Common myeloid progenitor, CD34-positive (primary cell): ENCODE measurements at regions not wholly inside any gene's neighbourhood (a gene's known extent, or its start where the extent isn't known, plus 50 kb on each side); places are given as distances from the start of the nearest gene placed in this dataset.

Source experiments
- CTCF ChIA-PET: fragments of 350-600 bp; sonication (Branson Sonifier 250); formaldehyde crosslinking; loops from one replicate; lab custom pipeline; 2021; ENCODE audit warnings: antibody characterized with exemption; lab: Charles Lee
- POLR2A ChIA-PET: fragments of 350-600 bp; sonication (Branson Sonifier 250); formaldehyde crosslinking; loops from one replicate; lab custom pipeline; 2021; ENCODE audit warnings: antibody characterized with exemption; lab: Charles Lee
- DNase-seq, 3 donors: peaks; one replicate each; pipeline versions ENCODE4 v3.0.0 to v3.0.0-alpha.2; 2013
- H3K27ac ChIP-seq, 2 experiments: 1 replicate in 1 of 2; 2 replicates in 1 of 2; pipeline ENCODE4 v1.7.0; 2013; ENCODE audit warnings: inconsistent platforms in 2 of 2, low read length in 2 of 2, mild to moderate bottlenecking in 2 of 2, low read depth in 1 of 2, moderate library complexity in 1 of 2; ENCODE audit not compliant: severe bottlenecking in 2 of 2, insufficient read depth in 1 of 2, poor library complexity in 1 of 2
- H3K27me3 ChIP-seq, 5 experiments: replicated peaks in 2 of 5; 1 replicate in 3 of 5; 2 replicates in 2 of 5; pipeline versions ENCODE4 v1.6.1 to v1.7.0; 2013; ENCODE audit warnings: low read length in 4 of 5, mild to moderate bottlenecking in 2 of 5, moderate library complexity in 2 of 5, inconsistent platforms in 1 of 5; ENCODE audit not compliant: insufficient read depth in 5 of 5, control insufficient read depth in 4 of 5
- H3K36me3 ChIP-seq, 4 experiments: 1 replicate in 2 of 4; 2 replicates in 2 of 4; pipeline versions ENCODE4 v1.6.1 to v1.7.0; 2013; ENCODE audit warnings: low read length in 3 of 4, control low read depth in 1 of 4, mild to moderate bottlenecking in 1 of 4; ENCODE audit not compliant: control insufficient read depth in 4 of 4, insufficient read depth in 4 of 4
- H3K4me1 ChIP-seq, 4 experiments: 1 replicate in 3 of 4; 2 replicates in 1 of 4; pipeline versions ENCODE4 v1.6.1 to v1.7.1; 2013; ENCODE audit warnings: low read length in 3 of 4, mild to moderate bottlenecking in 3 of 4, control low read depth in 1 of 4, inconsistent platforms in 1 of 4, moderate library complexity in 1 of 4; ENCODE audit not compliant: control insufficient read depth in 4 of 4, insufficient read depth in 4 of 4; ENCODE audit errors: control extremely low read depth in 1 of 4
- H3K4me3 ChIP-seq, 7 experiments: 1 replicate in 4 of 7; 2 replicates in 3 of 7; pipeline versions ENCODE4 v1.5.1 to v1.7.0; 2013; ENCODE audit warnings: mild to moderate bottlenecking in 7 of 7, low read length in 6 of 7, moderate library complexity in 6 of 7, inconsistent platforms in 2 of 7, low read depth in 2 of 7, control low read depth in 1 of 7; ENCODE audit not compliant: insufficient read depth in 4 of 7, control insufficient read depth in 1 of 7; ENCODE audit errors: extremely low read depth in 1 of 7
- H3K9me3 ChIP-seq, 5 experiments: 1 replicate in 4 of 5; 2 replicates in 1 of 5; pipeline versions ENCODE4 v1.6.1 to v1.7.1; 2013; ENCODE audit warnings: low read length in 4 of 5, mild to moderate bottlenecking in 2 of 5, inconsistent platforms in 1 of 5, low read depth in 1 of 5, moderate library complexity in 1 of 5; ENCODE audit not compliant: control insufficient read depth in 4 of 5, insufficient read depth in 2 of 5; ENCODE audit errors: control extremely low read depth in 1 of 5
- WGBS: methylation state at CpG from one replicate; pipeline ENCODE4 v1.1.5; 2013; ENCODE audit not compliant: insufficient coverage; 5-methylcytosine and 5-hydroxymethylcytosine counted together

- 75% methylated on average over 7 of the region's 8 CpGs for WGBS
- POLR2A ChIA-PET: no interaction called here
Observed at GRCh38 chr5:167985373-167985772, 306.1 kb upstream of the WWC1 start.

GRCh38 chr5:167987490-167988280 is 303.8 kb upstream of the WWC1 start:
- no peak overlapping the region for H3K27ac ChIP-seq
- H3K9me3 ChIP-seq: no peaks in the 10 kb centered on the region
- no peak overlapping the region for H3K4me3 ChIP-seq
- DNase-seq: no peak
- ChIA-PET POLR2A (no interaction called here), CTCF (no interaction called here)
- no peaks in the 10 kb centered on the region for H3K36me3 ChIP-seq
- H3K4me1 ChIP-seq: no peaks in the 10 kb centered on the region
- peaks cover 0 to 2% (median 0%) of the 10 kb centered on the region in 5 experiments for H3K27me3 ChIP-seq
- WGBS: 89% methylated on average over 9 of the region's 12 CpGs

More at GRCh38 chr5:167985373-167985772, 306.1 kb upstream of the WWC1 start:
- peaks cover 0 to 3% (median 0%) of the 10 kb centered on the region in 5 experiments for H3K9me3 ChIP-seq
- H3K4me1 ChIP-seq: no peaks in the 10 kb centered on the region
- DNase-seq: no peak
- H3K27ac ChIP-seq: no peak overlapping the region
- no peak overlapping the region for H3K4me3 ChIP-seq
- no peaks in the 10 kb centered on the region for H3K36me3 ChIP-seq
- H3K27me3 ChIP-seq: peaks cover 0 to 2% (median 0%) of the 10 kb centered on the region in 5 experiments
- CTCF ChIA-PET: interaction anchor here (0.6 kb wide), 1 partner anchor 17 kb away, joined by 3 read pairs; no protein-coding TSS in a partner anchor

- ChIA-PET POLR2A (no interaction called here), CTCF (interaction anchor here (1.7 kb wide), 1 partner anchor 266 kb away, joined by 3 read pairs; no protein-coding TSS in a partner anchor)
- H3K27me3 ChIP-seq: peaks cover 0 to 2% (median 0%) of the 10 kb centered on the region in 5 experiments
- no peak for DNase-seq
- H3K4me1 ChIP-seq: no peaks in the 10 kb centered on the region
- no peaks in the 10 kb centered on the region for H3K9me3 ChIP-seq
- no peaks in the 10 kb centered on the region for H3K36me3 ChIP-seq
- WGBS: 90% methylated on average over 10 of the region's 11 CpGs
- H3K4me3 ChIP-seq: no peak overlapping the region
- H3K27ac ChIP-seq: no peak overlapping the region
Observed at GRCh38 chr5:167992868-167993267, 298.6 kb upstream of the WWC1 start.

DNA sequence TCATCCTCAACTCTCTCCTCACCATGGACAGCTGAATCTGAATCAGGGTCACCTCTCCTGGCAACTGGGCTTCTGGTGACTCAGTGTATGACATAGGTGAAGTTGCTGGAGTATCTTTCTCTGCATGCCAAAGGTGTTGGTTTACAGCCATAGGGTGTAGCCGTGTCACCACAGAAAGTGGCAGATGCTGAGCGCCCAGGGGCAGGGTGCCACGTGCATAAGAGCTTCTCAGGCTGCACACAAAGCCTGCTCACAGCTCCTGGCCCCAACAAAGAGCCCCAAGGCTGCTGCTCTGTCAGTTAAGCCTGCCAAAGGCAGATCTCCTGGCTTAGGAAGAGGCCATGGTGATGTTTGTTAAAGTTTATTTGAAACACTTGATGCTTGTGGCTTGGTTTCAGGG is 297.7 kb upstream of the WWC1 start:
- 96% methylated on average over 3 of the region's 3 CpGs for WGBS
- Histone ChIP-seq H3K4me3 (no peak overlapping the region), H3K27ac (no peak overlapping the region), H3K4me1 (no peaks in the 10 kb centered on the region), H3K36me3 (no peaks in the 10 kb centered on the region), H3K27me3 (peaks cover 0 to 2% (median 0%) of the 10 kb centered on the region in 5 experiments), H3K9me3 (no peaks in the 10 kb centered on the region)
- DNase-seq: no peak
- ChIA-PET POLR2A (no interaction called here), CTCF (interaction anchor here (0.5 to 1.7 kb wide), 3 partner anchors 12 to 267 kb away, joined by 3 to 5 read pairs (median 3); no protein-coding TSS in a partner anchor)

DNA sequence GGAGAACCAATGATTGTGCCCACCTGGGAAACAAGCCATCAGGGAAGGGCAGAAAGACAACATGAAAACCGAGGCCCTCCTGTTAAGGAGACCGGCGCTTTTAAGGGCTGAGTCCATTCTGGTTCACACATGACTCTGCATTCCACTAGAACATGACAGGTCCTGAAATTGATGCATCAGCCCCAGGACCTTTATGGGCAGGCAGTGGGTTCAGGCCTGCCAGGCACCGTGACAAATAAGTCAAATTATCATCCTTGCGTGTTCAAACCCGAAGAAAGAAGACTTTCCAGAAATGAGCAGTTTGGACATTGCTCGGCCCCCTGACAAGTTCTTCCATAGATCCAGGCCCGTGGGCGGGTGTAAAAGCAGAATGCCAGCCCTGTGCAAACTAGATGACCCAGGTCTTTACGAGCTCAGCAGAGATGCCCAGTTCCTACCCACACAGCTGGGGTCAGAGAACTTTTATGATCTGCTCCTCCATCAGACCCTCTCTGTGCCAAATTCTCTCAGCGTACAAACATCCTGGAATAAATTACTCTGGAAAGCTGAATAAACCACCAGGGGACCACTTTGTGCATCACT is 295.5 kb upstream of the WWC1 start:
- peaks cover 0 to 3% (median 0%) of the 10 kb centered on the region in 5 experiments for H3K27me3 ChIP-seq
- no peak for DNase-seq
- ChIA-PET POLR2A (no interaction called here), CTCF (interaction anchor here (1.0 kb wide), 1 partner anchor 32 kb away, joined by 4 read pairs; no protein-coding TSS in a partner anchor)
- WGBS: 100% methylated on average over 11 of the region's 11 CpGs
- H3K27ac ChIP-seq: no peak overlapping the region
- no peak overlapping the region for H3K4me3 ChIP-seq
- no peaks in the 10 kb centered on the region for H3K4me1 ChIP-seq
- H3K36me3 ChIP-seq: no peaks in the 10 kb centered on the region
- no peaks in the 10 kb centered on the region for H3K9me3 ChIP-seq

DNA sequence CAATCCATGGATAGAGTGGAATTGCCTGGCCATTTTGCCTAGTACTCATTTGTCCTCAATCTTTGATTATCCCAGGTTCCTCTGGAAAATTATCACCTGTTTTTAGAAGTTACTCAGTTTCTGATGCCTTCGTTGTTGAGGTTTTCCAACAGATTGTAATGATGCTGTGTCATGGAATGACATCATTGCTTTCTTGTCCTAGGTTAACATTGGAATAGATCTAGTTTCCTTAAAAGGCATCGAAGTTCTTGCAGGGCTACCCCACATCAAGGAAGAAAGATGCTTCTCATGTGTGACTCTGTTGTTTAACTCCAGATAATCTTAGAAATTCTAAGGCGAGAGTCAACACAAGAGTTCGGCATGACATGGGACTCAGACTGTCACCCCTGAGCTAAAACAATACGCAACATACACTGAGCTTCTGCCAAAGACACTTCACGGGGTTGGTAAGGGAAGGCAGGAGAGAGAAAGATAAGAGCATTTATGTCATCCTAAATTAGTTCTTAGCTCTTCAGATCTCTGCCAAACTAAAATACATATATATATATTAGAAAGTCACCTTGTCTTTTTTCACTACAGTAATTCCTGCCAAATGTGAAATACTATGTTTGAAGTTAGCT is 293.2 kb upstream of the WWC1 start:
- ChIA-PET CTCF (no interaction called here), POLR2A (interaction anchor here (0.5 kb wide), 1 partner anchor 614 kb away, joined by 4 read pairs; no protein-coding TSS in a partner anchor)
- 94% methylated on average over 3 of the region's 6 CpGs for WGBS

More for the DNA sequence above, 293.2 kb upstream of the WWC1 start:
- Histone ChIP-seq H3K27ac (no peak overlapping the region), H3K4me3 (no peak overlapping the region), H3K36me3 (no peaks in the 10 kb centered on the region), H3K4me1 (no peaks in the 10 kb centered on the region), H3K27me3 (peaks cover 0 to 5% (median 0%) of the 10 kb centered on the region in 5 experiments), H3K9me3 (no peaks in the 10 kb centered on the region)
- DNase-seq: no peak
